CD14-positive monocyte (primary cell): ENCODE measurements at regions not wholly inside any gene's neighbourhood (a gene's known extent, or its start where the extent isn't known, plus 50 kb on each side); places are given as distances from the start of the nearest gene placed in this dataset.

ENCODE experiments used
- DNase-seq, 3 donors: peaks; one replicate each; pipeline ENCODE4 v3.0.0-alpha.2; 2011 to 2022
- H2AFZ ChIP-seq: 2 replicates; pipeline ENCODE4 v1.6.0; 2012; ENCODE audit warnings: mild to moderate bottlenecking, low read depth, low read length, inconsistent platforms; ENCODE audit not compliant: insufficient read depth, poor library complexity, severe bottlenecking
- H3K27ac ChIP-seq, 2 donors: 1 replicate in 1 of 2; 2 replicates in 1 of 2; pipeline ENCODE4 v1.5.1; 2012 to 2013; ENCODE audit warnings: low read length in 2 of 2, control low read depth in 1 of 2, inconsistent platforms in 1 of 2, low read depth in 1 of 2, mild to moderate bottlenecking in 1 of 2
- H3K27me3 ChIP-seq, 2 donors: one replicate each; pipeline versions ENCODE4 v1.6.0 to v1.6.1; 2011 to 2013; ENCODE audit warnings: low read length in 2 of 2; ENCODE audit not compliant: control insufficient read depth in 2 of 2, insufficient read depth in 2 of 2
- H3K36me3 ChIP-seq, 2 donors: replicated peaks in 1 of 2; 1 replicate in 1 of 2; 2 replicates in 1 of 2; pipeline versions ENCODE4 v1.5.1 to v1.6.1; 2012 to 2013; ENCODE audit warnings: low read length in 2 of 2, control low read depth in 1 of 2, inconsistent platforms in 1 of 2, mild to moderate bottlenecking in 1 of 2; ENCODE audit not compliant: insufficient read depth in 2 of 2, control insufficient read depth in 1 of 2
- H3K4me1 ChIP-seq, 2 donors: 1 replicate in 1 of 2; 2 replicates in 1 of 2; pipeline versions ENCODE4 v1.5.1 to v1.6.1; 2012 to 2013; ENCODE audit warnings: low read length in 2 of 2, control low read depth in 1 of 2, inconsistent platforms in 1 of 2, mild to moderate bottlenecking in 1 of 2, moderate library complexity in 1 of 2; ENCODE audit not compliant: insufficient read depth in 2 of 2, control insufficient read depth in 1 of 2
- H3K4me2 ChIP-seq: replicated peaks from 2 replicates; pipeline ENCODE3; 2012; ENCODE audit warnings: low read length, moderate library complexity, mild to moderate bottlenecking; ENCODE audit not compliant: poor library complexity, severe bottlenecking; ENCODE audit errors: extremely low read depth
- H3K4me3 ChIP-seq, 3 experiments: fragments of 200-600 bp in 1 of 3; sonication (generic) in 1 of 3; replicated peaks in 1 of 3; 1 replicate in 2 of 3; 2 replicates in 1 of 3; pipeline ENCODE4 v1.5.1; 2011 to 2013; ENCODE audit warnings: low read length in 3 of 3, mild to moderate bottlenecking in 3 of 3, control low read depth in 2 of 3, low read depth in 2 of 3, inconsistent platforms in 1 of 3, moderate library complexity in 1 of 3
- H3K79me2 ChIP-seq: 2 replicates; pipeline ENCODE4 v1.6.0; 2012; ENCODE audit warnings: mild to moderate bottlenecking, control low read depth, inconsistent platforms, low read length, moderate library complexity; ENCODE audit not compliant: insufficient read depth
- H3K9ac ChIP-seq: 2 replicates; pipeline ENCODE4 v1.6.0; 2017; ENCODE audit warnings: low read length, mild to moderate bottlenecking; ENCODE audit not compliant: insufficient read depth, poor library complexity, severe bottlenecking
- H3K9me3 ChIP-seq, 2 donors: replicated peaks in 1 of 2; 1 replicate in 1 of 2; 2 replicates in 1 of 2; pipeline versions ENCODE4 v1.5.1 to v1.6.1; 2012 to 2013; ENCODE audit warnings: low read length in 2 of 2, control low read depth in 1 of 2; ENCODE audit not compliant: control insufficient read depth in 1 of 2, insufficient read depth in 1 of 2
- H4K20me1 ChIP-seq: 2 replicates; pipeline ENCODE4 v1.6.0; 2012; ENCODE audit warnings: mild to moderate bottlenecking, low read length, control low read depth, moderate library complexity; ENCODE audit not compliant: insufficient read depth
- H3K27ac Mint-ChIP-seq, 7 donors: one replicate each; pipeline ENCODE4 v1.8.0; 2020; ENCODE audit warnings: mild to moderate bottlenecking in 7 of 7, mixed read lengths in 7 of 7, moderate library complexity in 6 of 7, inconsistent platforms in 2 of 7
- H3K27me3 Mint-ChIP-seq, 3 donors: one replicate each; pipeline ENCODE4 v1.8.0; 2021 to 2022; ENCODE audit warnings: low read depth in 3 of 3, mild to moderate bottlenecking in 3 of 3, mixed read lengths in 3 of 3, moderate library complexity in 3 of 3, inconsistent platforms in 1 of 3
- H3K36me3 Mint-ChIP-seq, 2 donors: one replicate each; pipeline ENCODE4 v1.8.0; 2020; ENCODE audit warnings: mixed read lengths in 2 of 2, inconsistent platforms in 1 of 2, mild to moderate bottlenecking in 1 of 2
- H3K4me1 Mint-ChIP-seq: one replicate; pipeline ENCODE4 v1.8.0; 2020; ENCODE audit warnings: mild to moderate bottlenecking, mixed read lengths
- H3K4me3 Mint-ChIP-seq, 2 donors: one replicate each; pipeline ENCODE4 v1.8.0; 2020; ENCODE audit warnings: mild to moderate bottlenecking in 2 of 2, mixed read lengths in 2 of 2, moderate library complexity in 1 of 2
- H3K9me3 Mint-ChIP-seq, 7 donors: one replicate each; pipeline ENCODE4 v1.8.0; 2020 to 2022; ENCODE audit warnings: mixed read lengths in 7 of 7, mild to moderate bottlenecking in 6 of 7, moderate library complexity in 6 of 7, inconsistent platforms in 2 of 7
- CTCF ChIP-seq: fragments of 200-600 bp; IDR thresholded peaks from one replicate; pipeline ENCODE4 v1.8.0; 2022; ENCODE audit warnings: antibody characterized with exemption, mild to moderate bottlenecking
- WGBS: methylation state at CpG from one replicate; pipeline ENCODE4 v1.1.5; 2013; ENCODE audit warnings: missing lambda C conversion rate; ENCODE audit not compliant: insufficient coverage; 5-methylcytosine and 5-hydroxymethylcytosine counted together
- intact Hi-C, 2 donors: fragments of 100-400 bp; cut with micrococcal nuclease; formaldehyde crosslinking; loops; one replicate each; pipeline versions ENCODE4 v1.15.0 to v1.15.1; 2023

GRCh38 chr6:49072885-49073620 is 390.0 kb downstream of the MMUT start:
- no CpG with 5 or more reads among the region's 4 CpGs for WGBS
- Histone ChIP-seq H3K4me2 (no peak overlapping the region), H3K27ac (no peak overlapping the region), H3K9ac (no peak overlapping the region), H3K4me3 (no peak overlapping the region), H3K36me3 (no peaks in the 10 kb centered on the region), H3K4me1 (no peaks in the 10 kb centered on the region), H3K27me3 (no peaks in the 10 kb centered on the region), H2AFZ (no peak overlapping the region), H3K9me3 (peaks cover 7 to 14% of the 10 kb centered on the region in 2 donors), H4K20me1 (no peaks in the 10 kb centered on the region), H3K79me2 (no peaks in the 10 kb centered on the region)
- intact Hi-C loops = no loop called here
- Mint-ChIP-seq H3K36me3 (no peaks in the 10 kb centered on the region), H3K4me3 (no peak overlapping the region), H3K4me1 (no peaks in the 10 kb centered on the region), H3K27ac (no peak overlapping the region), H3K27me3 (no peaks in the 10 kb centered on the region), H3K9me3 (peaks cover 2 to 28% (median 5%) of the 10 kb centered on the region in 7 donors)
- TF ChIP-seq CTCF = no peak
- no peak for DNase-seq

GRCh38 chr6:49072146-49072545 is 390.9 kb downstream of the MMUT start:
- intact Hi-C loops = no loop called here
- Histone ChIP-seq H3K4me2 (no peak overlapping the region), H3K9me3 (peaks cover 7% of the 10 kb centered on the region in 2 donors), H3K4me3 (no peak overlapping the region), H3K9ac (no peak overlapping the region), H3K27me3 (no peaks in the 10 kb centered on the region), H2AFZ (no peak overlapping the region), H4K20me1 (no peaks in the 10 kb centered on the region), H3K36me3 (no peaks in the 10 kb centered on the region), H3K27ac (no peak overlapping the region), H3K4me1 (no peaks in the 10 kb centered on the region), H3K79me2 (no peaks in the 10 kb centered on the region)
- no peaks in the 10 kb centered on the region for H3K36me3 Mint-ChIP-seq
- no peak for DNase-seq
- H3K4me3 Mint-ChIP-seq = no peak overlapping the region
- H3K9me3 Mint-ChIP-seq = peaks cover 2 to 21% (median 5%) of the 10 kb centered on the region in 7 donors
- no peak overlapping the region for H3K27ac Mint-ChIP-seq
- WGBS = no CpG with 5 or more reads among the region's 1 CpG
- no peak for TF ChIP-seq CTCF
- no peaks in the 10 kb centered on the region for H3K4me1 Mint-ChIP-seq
- no peaks in the 10 kb centered on the region for H3K27me3 Mint-ChIP-seq
